ENCODE measurements at regions not wholly inside any gene's neighbourhood (a gene's known extent, or its start where the extent isn't known, plus 50 kb on each side); places are given as distances from the start of the nearest gene placed in this dataset.
"Not testable (repeated sequence)": the region's sequence is repeated elsewhere in the genome, so short reads cannot be mapped to it uniquely, and the experiment has no call there.

DNA sequence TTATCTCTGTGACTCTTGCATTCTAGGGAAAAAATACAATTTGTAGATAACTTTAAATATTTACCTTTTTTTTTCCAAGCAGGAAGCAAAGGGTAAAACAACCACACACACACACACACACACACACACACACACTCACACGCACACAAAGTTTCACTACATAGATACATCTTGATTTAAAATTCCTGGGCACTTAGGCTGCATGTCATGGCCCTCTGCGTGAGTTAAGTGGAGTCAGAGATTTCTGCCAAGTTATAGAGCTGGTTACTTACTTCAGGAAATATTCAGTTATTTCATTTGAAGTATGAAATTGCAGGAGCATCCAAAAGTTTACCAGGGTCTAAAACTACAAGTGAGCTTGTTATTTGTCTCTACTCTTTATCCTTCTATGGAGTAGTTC, 612.0 kb downstream of the IRS1 start:
- no peak for DNase-seq

DNA sequence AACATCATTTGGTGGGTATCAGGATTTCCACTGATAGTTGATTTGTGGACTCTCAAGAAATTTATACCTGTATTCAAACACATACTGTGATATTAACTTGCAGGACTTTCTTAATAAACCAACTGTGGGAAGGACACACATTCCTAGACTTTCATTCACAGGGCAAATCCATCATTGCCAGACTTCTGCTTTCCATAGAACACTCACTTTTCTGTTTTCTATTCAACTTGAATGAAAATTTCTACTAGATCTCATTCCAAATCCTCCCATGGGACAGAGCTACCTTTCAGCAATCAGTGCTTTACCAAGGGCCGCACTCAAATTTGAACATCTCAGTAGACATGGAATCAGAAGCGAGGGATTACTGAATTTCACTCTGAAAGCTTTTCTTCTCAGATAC, 612.5 kb downstream of the IRS1 start:
- no peak for DNase-seq

DNA sequence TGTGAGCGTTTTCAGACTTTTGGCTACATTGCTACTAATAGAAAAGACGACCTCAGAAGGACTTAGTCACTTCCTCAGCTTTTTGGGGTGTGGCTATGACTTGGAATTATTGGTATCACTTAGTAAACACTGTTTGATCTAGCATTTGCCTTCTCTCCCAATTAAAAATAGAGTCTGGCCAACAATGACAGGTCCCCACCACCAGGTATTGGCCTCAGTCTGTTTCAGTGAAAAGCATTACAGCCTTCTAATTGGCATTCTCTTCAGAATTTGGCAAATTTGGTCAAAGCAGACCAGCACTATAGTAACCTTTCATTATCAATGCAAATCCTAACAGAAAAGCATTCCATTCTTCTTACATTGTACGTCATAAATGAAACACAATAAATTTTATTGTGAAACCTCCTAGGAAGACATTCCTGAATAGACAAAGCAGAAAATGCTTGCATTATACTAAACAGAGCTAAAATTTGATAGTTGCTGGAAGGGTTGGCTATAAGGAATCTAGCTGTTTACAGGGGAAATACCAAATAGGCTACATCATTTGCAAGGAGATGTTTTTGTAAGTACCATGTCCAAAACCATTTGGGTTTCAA, 613.9 kb downstream of the IRS1 start:
- DNase-seq = no peak

DNA sequence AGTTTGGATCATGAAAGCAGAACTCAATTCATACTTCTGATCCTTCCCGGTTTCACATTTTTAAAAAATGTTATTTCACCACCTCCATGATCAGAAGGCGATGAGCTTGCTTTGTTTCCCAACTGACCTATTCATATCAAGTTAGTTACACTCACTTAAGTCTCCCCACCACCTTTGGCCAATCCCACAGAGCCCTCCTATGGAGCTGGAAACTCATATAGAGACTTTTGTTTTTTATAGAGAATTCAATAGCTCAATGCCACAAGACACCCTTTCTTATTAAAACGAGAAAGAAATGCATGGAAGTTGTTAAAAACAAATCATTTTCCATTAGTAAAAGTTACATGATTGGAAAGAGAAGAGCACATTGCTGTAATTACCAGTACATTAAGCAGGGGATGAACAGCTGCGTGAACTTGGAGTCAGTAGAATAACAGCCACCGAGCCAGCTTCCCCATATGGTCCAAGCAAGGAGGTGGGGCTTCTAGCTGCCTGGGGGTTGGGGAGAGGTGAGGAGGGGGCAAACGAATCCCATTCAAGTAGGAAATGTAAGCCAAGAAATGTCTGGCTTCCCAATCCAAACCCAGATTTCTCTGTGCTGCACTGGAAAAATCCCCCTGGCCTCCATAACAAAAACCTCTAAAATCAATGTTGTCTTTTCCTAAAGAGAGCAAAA, 614.5 kb downstream of the IRS1 start:
- DNase-seq = no peak

DNA sequence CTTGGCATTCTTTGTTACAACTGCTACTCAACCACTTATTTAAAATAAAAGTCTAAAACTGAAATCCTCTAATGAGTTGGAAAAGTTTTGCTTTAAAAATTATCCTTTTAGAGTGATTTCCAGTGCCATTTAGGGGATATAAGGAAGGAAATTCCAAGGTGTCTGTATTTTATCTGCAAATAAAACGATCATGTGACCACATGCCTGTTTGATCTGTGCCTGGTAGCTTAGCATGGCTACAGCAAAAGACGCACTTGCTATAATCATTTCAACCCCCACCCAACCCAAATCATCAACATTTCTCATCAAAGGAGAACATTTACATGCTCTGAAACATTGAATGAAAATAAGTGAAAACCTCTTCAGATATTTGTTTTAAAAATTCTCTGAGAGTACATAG, 615.1 kb downstream of the IRS1 start:
- DNase-seq = no peak

DNA sequence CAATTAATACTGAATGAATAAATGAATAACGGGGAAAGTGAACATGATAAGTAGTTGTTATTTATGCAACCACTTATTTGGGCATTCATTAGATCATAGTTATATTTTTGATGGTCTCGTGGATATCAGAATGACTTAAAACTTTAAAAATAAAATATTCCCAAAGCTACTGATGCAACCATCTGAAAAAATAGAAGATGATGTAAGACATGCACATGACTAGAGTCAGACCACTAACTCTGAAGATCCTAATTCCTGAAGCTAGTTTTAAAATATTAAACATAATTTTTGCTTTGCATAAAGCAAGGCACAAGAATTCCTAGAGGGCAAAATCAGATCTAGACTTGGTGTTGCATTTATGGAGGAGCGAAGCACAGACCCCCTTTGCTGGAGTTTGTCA, 616.1 kb downstream of the IRS1 start:
- DNase-seq = no peak

DNA sequence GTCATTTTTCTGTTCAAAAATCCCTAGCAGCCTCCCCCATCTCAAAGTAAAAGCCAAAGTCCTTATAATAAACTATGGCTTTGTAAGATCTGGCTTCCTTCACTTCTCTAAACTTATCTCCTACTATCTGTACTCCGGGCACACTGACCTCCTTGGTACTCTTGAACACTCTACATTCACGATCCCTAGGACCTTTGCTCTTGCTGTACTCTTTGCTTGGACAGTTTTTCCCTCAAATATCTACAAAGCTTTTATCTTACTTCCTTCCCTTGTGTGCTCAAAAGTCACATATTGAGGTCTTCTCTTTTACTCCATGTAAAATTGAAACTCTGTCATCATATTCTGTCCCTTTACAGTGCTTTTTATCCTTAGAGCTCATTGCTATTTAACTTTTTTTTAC, 616.6 kb downstream of the IRS1 start:
- no peak for DNase-seq

DNA sequence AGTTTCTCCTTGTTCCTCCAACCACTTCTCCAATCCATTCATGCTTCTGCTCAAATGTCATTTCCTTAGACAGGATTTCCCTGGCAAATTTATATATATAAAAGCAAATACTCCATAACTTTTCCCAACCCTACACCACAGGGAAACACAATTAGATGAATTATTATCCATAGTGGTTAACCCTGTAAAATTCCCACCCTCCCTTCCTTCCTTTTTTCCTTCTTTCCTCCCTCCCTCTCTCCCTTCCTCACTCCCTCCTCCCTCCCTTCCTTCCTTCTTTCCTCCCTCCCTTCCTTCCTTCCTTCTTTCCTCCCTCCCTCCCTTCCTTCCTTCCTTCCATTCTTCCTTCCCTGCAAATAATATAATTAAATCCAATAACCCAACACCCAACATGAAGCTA, 617.7 kb downstream of the IRS1 start:
- DNase-seq = no peak

DNA sequence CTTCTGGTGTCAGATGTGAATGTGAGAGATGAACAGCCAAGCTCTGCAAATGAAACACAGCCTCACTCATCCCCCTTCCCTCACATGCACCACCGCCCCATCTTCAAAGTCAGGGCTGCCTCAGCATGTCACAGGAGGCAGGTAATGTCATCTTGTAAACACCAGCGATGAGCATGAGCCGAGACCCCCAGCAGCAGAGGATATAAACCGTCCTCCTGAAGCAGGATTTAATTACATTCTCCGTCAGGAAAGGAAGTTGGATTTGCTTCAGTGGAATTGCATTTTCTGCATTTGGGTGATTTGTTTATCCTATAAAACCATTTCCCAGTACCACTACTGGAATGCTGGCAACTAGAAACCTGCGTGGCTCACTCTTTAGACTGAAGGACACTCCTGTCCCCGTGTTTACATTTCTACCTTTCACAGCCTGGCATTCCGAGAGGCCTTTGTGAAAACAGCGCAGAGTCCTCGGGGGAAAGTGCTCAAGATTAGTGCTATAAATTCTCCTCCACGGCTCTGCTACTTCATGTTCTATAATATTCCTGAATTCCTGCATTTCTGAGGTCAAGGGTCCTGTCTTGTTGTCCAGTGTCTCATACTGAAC, 619.2 kb downstream of the IRS1 start:
- no peak for DNase-seq

DNA sequence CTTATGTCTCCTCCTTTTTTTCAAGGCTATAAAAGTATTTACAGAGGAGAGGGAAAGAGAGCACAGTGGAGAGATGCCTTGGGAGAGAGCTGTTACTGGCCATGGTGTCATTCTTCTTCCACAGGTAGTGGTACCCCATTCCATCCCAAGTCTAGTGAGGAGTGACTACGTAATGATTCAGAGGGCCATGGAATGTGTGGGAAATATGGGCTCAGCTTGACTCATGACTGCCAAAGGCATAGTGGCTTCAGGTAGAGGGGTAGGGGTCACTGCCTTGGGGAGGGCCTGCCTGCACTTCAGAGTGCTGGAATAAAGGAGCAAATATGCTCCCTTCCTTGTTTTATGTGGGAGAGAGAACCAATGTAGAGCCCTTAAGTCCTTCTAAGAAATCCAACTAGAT, 620.6 kb downstream of the IRS1 start:
- DNase-seq = no peak

DNA sequence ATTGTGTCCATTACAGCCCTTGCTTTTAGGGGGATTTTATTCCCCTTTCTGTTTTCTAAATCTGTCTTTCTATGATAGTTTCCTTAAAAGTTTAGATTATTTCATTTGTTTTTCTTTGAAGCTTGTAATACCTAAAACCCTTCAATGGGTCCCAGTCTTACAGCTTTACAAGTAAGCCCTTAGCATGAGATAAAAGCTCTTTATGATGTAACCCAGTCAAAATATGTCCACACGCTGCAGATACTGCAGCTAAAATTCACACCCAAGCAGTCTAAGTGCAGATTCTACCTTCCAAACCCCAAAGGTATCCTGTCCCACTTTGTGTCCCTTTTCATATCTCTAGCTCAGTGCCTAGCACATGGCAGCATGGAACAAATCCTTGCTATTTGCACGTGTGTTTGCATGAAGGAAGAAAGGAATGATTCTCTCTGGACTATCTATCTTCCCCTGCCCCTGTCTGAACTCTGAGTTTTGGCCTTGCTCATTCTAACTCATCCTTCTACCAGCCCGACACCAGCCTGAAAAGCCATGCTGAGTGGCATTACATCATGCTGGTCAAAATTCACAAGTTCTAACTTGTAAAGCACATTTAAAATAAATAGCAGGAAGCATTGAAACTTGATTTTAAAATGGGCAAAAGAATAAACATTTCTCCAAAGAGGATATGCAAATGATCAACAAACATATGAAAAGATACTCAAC, 623.2 kb downstream of the IRS1 start:
- DNase-seq = no peak

DNA sequence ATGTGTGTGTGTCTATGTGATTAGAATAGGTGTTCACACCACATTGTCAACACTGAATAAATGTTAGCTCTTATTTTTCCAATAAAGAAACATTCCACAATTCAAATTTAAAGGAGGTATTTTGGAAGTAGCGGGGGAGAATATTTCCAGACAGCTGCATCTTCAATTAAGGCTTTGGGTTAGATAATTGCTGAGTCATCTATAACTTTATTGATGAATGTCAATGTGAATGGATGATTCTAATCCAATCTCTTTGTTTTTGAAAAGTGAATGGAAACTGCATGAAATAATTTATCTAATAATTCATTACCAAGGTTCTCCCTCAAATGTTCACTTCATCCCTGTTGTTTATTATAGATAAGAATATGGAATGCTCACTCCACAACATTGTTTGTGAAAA, 625.2 kb downstream of the IRS1 start:
- DNase-seq = no peak

DNA sequence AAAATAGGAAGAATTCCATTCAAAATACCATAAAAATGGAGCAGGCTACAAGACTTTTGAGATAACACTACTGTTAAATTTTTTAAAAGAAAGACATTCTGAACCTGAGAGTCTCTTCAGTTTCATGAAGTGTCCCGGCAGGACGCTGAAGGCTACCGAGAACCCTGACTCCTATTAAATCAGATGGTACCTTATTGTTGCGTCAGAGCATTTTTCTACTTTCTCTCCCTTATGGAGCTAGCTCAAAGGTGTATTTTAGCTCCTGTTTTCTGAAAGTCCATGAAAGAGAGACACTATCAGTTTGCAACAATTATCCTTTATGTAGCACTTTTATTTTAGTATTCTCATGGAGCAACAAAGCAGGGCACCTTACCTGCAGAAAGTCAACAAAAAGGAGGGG, 626.7 kb downstream of the IRS1 start:
- no peak for DNase-seq

DNA sequence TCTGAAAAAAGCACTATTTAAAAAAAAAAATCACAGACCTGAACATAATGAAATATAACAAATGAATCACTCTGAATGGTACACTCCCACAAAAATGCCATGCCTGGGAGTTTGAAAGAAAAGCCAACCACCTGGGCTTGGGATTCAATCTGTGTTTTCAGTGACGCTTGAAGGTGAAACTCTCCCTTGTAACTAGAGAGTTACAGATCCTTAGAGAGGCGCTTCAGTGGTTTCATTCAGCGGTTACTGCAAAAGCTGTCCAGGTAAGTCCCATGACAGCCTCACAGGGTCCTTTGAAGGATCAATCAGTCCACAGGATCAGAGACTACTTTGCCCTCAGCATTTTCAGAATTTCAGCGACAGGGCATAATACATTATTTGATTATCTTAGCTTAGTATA, 627.3 kb downstream of the IRS1 start:
- DNase-seq = no peak

DNA sequence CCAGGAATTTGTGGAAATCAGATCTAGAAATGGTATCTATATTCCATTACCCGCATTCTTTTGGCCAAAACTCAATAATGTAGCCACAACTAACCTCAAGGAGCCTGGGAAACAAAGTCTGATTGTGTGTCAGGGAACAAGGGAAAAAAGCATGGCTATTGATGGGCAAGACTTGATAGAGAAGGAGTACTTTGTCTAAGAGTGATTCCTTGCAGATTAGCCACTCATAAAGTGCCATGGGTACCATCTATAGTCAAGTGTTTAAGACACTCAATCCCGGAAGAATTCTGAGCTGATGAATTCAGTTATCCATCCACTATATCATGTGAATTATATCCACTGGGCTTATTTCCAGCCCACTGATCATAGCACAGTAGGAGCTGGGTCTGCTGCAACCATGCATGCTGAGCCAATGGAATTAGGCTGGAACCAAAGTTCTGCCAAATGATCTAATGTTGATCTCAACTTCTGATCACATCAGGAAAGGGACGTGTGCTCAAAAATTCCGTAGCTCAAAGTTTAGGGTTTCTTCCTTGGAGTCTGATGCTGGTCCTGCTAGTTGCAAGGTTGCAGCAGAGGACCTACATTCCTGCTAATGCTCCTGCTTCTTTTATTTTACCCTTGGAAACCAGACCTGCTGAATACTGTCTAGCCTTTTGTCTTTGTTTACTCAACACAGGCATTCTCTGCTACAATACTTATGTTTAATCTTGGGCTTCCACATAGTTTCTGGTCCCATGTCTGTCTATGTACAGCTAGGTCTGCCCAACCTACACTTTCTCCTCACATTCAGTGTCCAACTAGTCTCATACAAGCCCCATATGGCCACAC, 629.7 kb downstream of the IRS1 start:
- no peak for DNase-seq

DNA sequence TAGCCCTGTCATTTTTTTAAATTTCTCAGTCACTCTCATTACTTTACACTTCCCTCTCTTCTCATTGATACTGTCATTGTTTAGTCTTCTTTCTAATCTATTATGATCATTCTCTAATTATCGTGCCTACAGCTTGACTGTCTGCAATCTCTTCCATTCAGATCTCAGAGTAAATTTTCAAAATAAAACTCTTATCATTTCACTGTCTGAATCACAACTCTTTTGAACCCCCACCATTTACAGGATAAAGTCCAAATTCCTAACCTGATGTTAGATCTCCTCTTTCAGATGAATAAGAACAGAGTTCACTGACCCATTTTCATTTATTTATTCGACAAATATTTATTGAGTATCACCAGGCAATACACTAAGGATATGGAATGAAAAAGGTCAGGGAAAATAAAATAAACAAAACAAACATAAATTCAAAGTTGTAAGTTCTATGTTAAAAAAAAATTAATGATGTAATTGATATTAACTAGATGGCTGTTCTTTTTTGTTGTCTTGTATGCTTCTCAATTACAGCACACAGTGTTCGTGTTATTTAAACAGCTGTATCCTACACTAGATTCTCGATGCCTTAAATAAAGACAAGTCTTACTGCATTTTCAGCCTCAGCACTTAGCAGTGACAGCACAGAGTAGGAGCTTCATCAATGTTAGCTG, 631.0 kb downstream of the IRS1 start:
- DNase-seq = no peak

DNA sequence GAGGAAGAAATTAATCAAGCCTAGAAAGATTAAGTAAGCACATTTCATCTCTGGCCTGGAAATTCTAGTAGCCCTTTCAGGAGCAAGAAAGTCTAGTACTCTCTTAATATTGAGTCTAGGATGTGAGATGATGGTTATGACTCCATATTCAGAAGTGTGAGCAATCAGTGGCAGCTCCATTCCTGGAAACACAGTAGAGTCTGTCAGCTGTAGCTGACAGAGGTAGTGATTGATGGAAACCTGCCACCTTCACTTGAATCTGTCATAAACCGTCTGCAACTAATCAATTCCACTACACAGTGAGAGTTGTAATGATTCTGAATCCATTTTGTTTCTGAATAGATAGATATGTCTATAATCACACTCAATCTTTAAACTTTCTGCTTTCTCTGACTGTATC, 635.1 kb downstream of the IRS1 start:
- DNase-seq = no peak

DNA sequence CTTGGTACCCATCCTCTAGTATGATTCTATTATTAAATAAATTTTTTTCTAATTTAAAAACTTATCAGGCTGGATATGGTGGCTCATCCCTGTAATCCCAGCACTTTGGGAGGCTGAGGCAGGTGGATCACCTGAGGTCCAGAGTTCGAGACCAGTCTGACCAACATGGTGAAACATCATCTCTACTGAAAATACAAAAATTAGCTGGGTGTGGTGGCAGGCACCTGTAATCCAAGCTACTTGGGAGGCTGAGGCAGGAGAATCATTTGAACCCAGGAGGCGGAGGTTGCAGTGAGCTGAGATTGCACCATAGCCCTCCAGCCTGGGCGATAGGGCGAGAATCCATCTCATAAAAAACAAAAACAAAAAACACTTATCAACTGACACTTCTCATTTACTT, 639.0 kb downstream of the IRS1 start:
- not testable (repeated sequence) for DNase-seq

DNA sequence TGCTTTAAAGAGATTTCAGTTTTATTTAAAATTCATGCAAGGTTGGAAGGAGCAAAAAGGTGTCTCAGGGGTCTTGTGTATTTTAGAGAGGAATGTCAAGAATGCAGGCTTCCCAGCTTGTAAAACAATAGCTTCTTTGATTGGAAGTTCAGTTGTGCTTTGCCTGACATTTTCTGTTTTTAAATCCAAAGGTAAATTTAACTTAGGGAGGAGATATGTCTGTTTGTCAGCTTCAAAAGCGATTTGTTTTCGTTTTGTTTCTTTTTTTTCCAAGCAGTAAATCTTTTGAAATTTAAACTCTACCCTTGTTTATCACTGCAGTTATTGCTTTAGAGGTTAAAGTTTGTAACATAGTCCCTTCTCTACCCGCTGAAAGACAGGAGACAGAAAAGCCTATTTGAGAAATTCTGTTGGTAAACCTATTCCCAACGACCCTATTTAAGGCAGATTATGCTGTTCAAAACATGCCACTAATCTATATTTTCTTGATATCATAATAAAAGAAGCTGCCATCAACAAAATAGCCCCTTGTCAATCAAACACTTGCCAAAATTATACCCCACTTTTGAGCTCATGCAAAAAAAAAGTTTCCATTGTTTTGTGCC, 639.6 kb downstream of the IRS1 start:
- no peak for DNase-seq

DNA sequence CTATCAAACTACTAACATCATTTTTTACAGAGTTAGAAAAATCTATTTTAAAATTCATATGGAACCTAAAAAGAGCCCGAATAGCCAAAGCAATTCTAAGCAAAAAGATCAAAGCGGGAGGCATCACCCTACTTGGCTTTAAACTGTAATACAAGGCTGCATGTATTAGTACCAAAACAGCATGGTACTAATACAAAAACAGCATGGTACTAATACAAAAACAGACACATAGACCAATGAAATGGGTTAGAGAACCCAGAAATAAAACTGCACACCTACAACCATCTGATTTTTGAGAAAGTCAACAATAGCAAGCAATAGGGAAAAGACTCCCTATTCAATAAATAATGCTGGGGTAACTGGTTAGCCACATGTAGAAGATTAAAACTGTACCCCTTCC, 640.7 kb downstream of the IRS1 start:
- DNase-seq = no peak

DNA sequence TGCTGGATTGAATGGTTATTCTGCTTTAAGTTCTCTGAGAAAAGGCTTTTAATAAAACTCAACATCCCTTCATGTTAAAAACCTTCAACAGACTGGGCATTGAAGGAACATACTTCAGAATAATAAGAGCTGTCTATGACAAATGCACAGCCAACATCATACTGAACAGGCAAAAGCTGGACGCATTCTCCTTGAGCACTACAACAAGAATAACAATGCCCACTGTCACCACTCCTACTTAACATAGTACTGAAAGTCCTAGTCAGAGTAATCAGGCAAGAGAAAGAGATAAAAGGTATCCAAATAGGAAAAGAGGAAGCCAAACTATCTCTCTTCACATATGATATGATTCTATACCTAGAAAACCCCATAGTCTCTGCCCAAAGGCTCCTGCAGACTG, 641.4 kb downstream of the IRS1 start:
- DNase-seq = no peak

Data from activated naive CD4-positive, alpha-beta T cell (primary cell).